HG03460 (cell line): ENCODE measurements at regions not wholly inside any gene's neighbourhood (a gene's known extent, or its start where the extent isn't known, plus 50 kb on each side); places are given as distances from the start of the nearest gene placed in this dataset.
"Not testable (repeated sequence)": the region's sequence is repeated elsewhere in the genome, so short reads cannot be mapped to it uniquely, and the experiment has no call there.

ENCODE experiments used
- ATAC-seq: cut with Tn5 transposase; IDR thresholded peaks from one replicate; pipeline ENCODE4 v1.9.1; 2021; ENCODE audit not compliant: unreplicated experiment

GRCh38 chr4:102397056-102397455 lies 51.8 kb upstream of the SLC39A8 start:
- not testable (repeated sequence) for ATAC-seq

GRCh38 chr4:102399021-102399420 lies 53.7 kb upstream of the SLC39A8 start:
- ATAC-seq: no peak

GRCh38 chr4:102400898-102401297 lies 55.6 kb upstream of the SLC39A8 start:
- no peak for ATAC-seq

DNA sequence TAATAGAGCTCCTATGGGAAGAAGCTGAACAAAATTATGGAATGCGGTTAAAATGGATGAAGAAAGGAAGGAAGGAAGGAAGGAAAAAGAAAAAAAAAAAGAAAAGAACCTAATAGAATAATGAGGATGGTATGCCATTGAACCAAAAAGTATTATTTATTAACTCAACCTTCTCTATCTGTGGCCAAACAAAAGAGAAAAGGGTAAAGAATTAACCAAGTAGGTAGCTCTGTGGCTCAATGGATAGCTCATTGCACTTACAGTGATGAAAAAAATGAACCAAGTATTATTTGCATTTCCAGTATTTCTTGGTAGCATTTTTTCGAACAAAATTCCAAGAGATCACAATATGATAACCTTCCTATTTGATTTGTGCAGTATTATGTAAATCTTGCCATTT lies 56.9 kb upstream of the SLC39A8 start:
- ATAC-seq: no peak

DNA sequence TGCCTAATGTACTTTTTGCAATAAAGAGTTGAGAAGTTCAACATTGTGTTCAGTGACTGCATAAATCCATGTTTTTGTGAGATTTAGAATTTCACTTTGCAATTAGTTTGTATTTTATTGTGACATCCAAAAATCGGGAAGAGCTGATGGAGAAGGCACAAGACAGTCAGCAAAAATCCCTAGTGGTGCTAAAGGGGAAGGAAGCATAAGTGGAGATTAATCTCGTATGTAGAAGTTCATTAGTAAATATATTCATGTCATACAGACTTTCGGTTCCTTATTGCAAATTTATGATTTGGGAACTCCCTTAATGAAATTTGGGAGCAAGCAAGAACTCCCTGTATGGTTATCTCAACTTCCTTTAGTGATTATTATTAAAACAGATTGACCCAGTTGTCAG lies 57.8 kb upstream of the SLC39A8 start:
- ATAC-seq: no peak

GRCh38 chr4:102404431-102404969 lies 59.2 kb upstream of the SLC39A8 start:
- ATAC-seq: no peak

- no peak for ATAC-seq
Measured at GRCh38 chr4:102405821-102406401, 60.6 kb upstream of the SLC39A8 start.

DNA sequence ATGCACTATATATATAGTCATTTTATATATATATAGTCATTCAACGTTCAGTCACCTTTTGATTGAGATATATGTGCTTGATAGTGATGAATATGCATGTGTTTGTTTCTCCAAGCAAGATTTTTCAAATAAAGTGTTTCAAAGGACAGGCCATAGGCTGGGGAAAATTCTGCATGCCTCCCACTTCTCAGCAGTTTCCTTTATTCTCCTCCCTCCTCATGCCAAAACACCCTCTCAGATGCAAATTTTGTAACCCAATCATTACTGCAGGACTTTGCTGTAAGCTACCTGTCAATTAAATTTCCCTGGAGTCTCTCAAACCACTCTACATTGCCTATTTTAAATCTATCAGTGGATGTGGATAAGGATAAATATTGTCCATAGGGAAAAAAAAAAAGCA lies 65.6 kb upstream of the SLC39A8 start:
- ATAC-seq: not testable (repeated sequence)

DNA sequence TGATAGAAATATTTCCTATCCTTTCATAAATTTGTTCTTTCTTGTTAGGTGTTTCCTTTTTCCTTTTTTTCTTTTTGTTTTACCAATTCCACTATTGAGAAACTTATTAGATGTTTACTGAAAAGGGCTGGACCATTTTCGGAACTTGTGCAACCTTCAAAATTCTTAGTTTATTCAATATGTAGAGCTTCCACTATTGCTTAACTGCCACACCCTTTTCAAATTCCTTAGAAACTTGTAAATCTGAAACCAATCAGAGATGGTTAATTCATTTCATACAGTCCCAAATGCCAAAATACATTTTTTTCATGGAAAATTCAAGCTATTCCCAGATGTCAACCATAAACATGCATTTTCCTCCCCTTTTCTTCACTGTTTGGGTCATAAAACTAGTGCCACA lies 66.1 kb upstream of the SLC39A8 start:
- no peak for ATAC-seq

GRCh38 chr4:102416765-102417164 lies 71.5 kb upstream of the SLC39A8 start:
- no peak for ATAC-seq

- no peak for ATAC-seq
Measured at GRCh38 chr4:102420563-102421398, 75.5 kb upstream of the SLC39A8 start.

- no peak for ATAC-seq
Measured at GRCh38 chr4:102422843-102423242, 77.6 kb upstream of the SLC39A8 start.

DNA sequence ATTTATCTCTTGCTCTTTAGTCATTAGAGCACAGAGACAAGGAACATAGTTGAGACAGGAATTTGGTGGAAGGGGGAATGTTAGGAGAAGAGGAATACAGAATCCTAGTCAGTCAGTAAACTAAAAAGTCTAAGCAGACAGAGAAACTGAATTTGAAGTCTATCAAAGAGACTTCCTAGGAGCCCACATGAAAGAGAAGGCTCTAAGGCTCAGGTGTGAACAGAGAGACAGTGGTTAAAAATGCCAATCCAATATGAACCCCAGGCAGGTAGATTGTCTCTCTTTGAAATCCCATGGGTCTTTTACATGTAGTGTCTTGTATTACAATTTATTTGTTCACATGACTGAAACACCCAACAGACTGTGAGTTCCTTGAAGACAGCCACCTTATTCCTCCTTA lies 77.8 kb upstream of the NFKB1 start:
- ATAC-seq: no peak

GRCh38 chr4:102427371-102427998 lies 73.7 kb upstream of the NFKB1 start:
- no peak for ATAC-seq

DNA sequence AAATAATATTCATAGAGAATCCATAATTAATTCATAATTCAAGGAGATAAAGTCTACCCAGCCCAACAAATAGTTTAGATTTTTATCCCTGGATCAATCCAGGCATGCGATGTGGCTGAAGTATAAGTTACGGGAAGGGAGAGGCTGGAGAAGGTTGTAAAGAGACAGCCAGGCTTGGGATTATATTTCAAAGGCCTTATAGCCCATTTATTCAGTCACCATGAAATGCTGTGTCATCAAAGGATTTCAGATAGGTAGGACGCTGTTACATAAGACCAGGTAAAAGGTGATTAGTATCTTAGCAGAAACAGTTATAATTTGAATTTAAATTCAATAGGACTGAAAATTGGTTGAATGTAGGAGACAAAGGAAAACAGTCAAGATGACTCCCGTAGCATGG lies 73.0 kb upstream of the NFKB1 start:
- no peak for ATAC-seq

- ATAC-seq: no peak
Measured at GRCh38 chr4:102429553-102429952, 71.6 kb upstream of the NFKB1 start.

DNA sequence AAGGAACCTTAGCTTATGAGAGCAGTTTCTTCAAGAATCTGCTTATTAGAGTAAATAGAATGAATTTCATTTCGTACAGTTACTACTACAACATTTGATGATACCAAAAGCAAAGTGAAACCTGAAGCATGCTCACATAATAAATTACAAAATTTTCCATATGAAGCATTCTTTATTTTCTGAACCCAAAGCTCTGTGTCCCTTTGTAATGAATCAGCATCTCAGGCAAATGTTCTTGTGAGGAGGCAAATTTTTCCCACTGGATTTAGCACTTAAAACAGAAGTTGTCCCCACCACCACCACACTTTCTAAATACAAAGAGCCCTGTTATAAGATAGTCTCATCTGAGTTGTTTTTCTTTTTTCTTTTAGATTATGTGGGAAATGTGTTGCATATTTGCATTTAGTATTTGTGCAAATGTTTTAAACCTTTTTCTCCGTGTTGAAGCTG lies 70.7 kb upstream of the NFKB1 start:
- no peak for ATAC-seq

- ATAC-seq: no peak
Measured at GRCh38 chr4:102431608-102431961, 69.6 kb upstream of the NFKB1 start.

- ATAC-seq: no peak
Measured at GRCh38 chr4:102437111-102437510, 64.0 kb upstream of the NFKB1 start.

GRCh38 chr4:102438396-102439235 lies 62.5 kb upstream of the NFKB1 start:
- no peak for ATAC-seq

DNA sequence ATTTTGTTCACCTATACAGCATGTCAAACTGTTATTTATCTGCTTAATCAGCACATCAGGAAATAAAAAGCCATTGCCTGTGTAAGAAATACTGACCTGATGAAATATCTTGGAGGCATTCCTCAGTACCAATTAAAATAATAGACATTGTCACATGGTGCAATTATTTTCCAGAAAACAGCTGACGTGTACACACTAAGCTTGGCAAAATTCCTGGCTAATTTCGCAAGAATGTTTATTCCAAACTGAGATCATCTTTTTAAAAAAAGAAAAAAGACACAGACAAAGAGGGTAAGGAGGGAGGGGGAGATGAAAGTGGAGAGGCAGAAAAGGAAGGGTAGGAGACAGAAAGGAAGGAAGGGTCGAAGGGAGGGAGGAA lies 61.9 kb upstream of the NFKB1 start:
- no peak for ATAC-seq
